ENCODE measurements at regions not wholly inside any gene's neighbourhood (a gene's known extent, or its start where the extent isn't known, plus 50 kb on each side); places are given as distances from the start of the nearest gene placed in this dataset.

- no peak for TF ChIP-seq CTCF (conservative IDR thresholded peaks at IDR 0.05)
- H3K27ac ChIP-seq = no peak overlapping the region
These were observed 1035.6 kb upstream of the PHF14 start for GRCh38 chr7:9937944-9938631.

GRCh38 chr7:9939176-9939575 is 1034.5 kb upstream of the PHF14 start:
- no peak for TF ChIP-seq CTCF (conservative IDR thresholded peaks at IDR 0.05)

GRCh38 chr7:9945131-9945530 is 1028.5 kb upstream of the PHF14 start:
- no peak overlapping the region for H3K27ac ChIP-seq
- no peak for TF ChIP-seq CTCF (conservative IDR thresholded peaks at IDR 0.05)

More at GRCh38 chr7:9939176-9939575, 1034.5 kb upstream of the PHF14 start:
- H3K27ac ChIP-seq = no peak overlapping the region

- no peak overlapping the region for H3K27ac ChIP-seq
These were observed 1027.8 kb upstream of the PHF14 start for GRCh38 chr7:9945857-9946256.

GRCh38 chr7:9955138-9955537 is 1018.5 kb upstream of the PHF14 start:
- no peak overlapping the region for H3K27ac ChIP-seq
- TF ChIP-seq CTCF (conservative IDR thresholded peaks at IDR 0.05) = no peak

More at GRCh38 chr7:9945857-9946256, 1027.8 kb upstream of the PHF14 start:
- TF ChIP-seq CTCF (conservative IDR thresholded peaks at IDR 0.05) = no peak

GRCh38 chr7:9958486-9958885 is 1015.2 kb upstream of the PHF14 start:
- no peak overlapping the region for H3K27ac ChIP-seq
- no peak for TF ChIP-seq CTCF (conservative IDR thresholded peaks at IDR 0.05)

GRCh38 chr7:9960460-9960859 is 1013.2 kb upstream of the PHF14 start:
- no peak overlapping the region for H3K27ac ChIP-seq
- no peak for TF ChIP-seq CTCF (conservative IDR thresholded peaks at IDR 0.05)
